HepG2 (cell line): ENCODE measurements at regions not wholly inside any gene's neighbourhood (a gene's known extent, or its start where the extent isn't known, plus 50 kb on each side); places are given as distances from the start of the nearest gene placed in this dataset.

Experiments used
- BHLHE40 ChIP-seq: IDR thresholded peaks from 2 replicates; pipeline ENCODE4 v1.6.1; 2011; ENCODE audit warnings: low read length, improper control_type of control experiment
- BRCA1 ChIP-seq: sonication (generic); formaldehyde crosslinking; IDR thresholded peaks from 2 replicates; pipeline ENCODE4 v1.4.0; 2020; ENCODE audit warnings: missing genetic modification reagents
- FOXM1 ChIP-seq: sonication (generic); formaldehyde crosslinking; IDR thresholded peaks from 2 replicates; pipeline ENCODE4 v1.5.0; 2020; ENCODE audit warnings: missing genetic modification reagents
- KAT8 ChIP-seq: IDR thresholded peaks from 2 replicates; pipeline ENCODE4 v1.6.1; 2016; ENCODE audit warnings: missing genetic modification reagents, missing compliant biosample characterization
- RFX1 ChIP-seq: fragments of 450-650 bp; IDR thresholded peaks from 2 replicates; pipeline ENCODE4 v1.6.1; 2017
- TARDBP ChIP-seq: sonication (generic); formaldehyde crosslinking; IDR thresholded peaks from 2 replicates; pipeline ENCODE4 v1.8.0; 2022; ENCODE audit warnings: mild to moderate bottlenecking, missing genetic modification reagents
- TCF12 ChIP-seq, 2 experiments: fragments of 450-650 bp in 1 of 2; sonication (generic) in 1 of 2; formaldehyde crosslinking in 1 of 2; IDR thresholded peaks; 2 replicates each; pipeline versions ENCODE4 v1.6.1 to v1.8.0; 2017 to 2022; ENCODE audit warnings: antibody characterized with exemption in 1 of 2, mild to moderate bottlenecking in 1 of 2, missing genetic modification reagents in 1 of 2, moderate library complexity in 1 of 2
- ZNF138 ChIP-seq: sonication (generic); formaldehyde crosslinking; IDR thresholded peaks from 2 replicates; pipeline ENCODE4 v1.5.0; 2020; ENCODE audit warnings: mild to moderate bottlenecking, low read depth, missing genetic modification reagents
- ZNF788 ChIP-seq: sonication (generic); formaldehyde crosslinking; IDR thresholded peaks from 2 replicates; pipeline ENCODE4 v1.5.0; 2020; ENCODE audit warnings: mild to moderate bottlenecking, missing genetic modification reagents, borderline replicate concordance
- TF ChIP-seq, protein P1 (sequence below): sonication (generic); formaldehyde crosslinking; IDR thresholded peaks from 2 replicates; pipeline ENCODE4 v1.5.0; 2020; ENCODE audit warnings: mild to moderate bottlenecking, missing genetic modification reagents, moderate library complexity

DNA sequence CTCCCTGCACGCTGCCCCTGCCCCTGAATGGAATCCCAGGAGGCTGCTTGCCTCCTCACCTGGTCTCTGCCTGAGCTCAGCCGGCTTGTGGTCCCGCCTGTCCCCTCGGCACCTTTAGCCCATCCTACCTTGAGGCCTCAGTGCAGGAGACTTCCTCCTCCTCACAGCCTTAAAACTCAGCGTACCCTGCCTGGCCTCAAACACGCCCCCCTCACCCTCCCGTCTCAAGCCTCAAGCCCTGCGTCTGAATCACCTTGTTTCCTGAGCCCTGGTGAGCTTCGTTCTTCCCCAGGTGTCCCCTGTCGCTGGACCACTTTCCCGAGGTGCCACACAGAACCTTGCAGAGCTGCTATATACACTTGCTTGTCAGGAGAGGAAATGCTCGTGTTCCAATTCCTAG is 110.2 kb upstream of the SPIN1 start:
- TF ChIP-seq FOXM1 (CRISPR knock-in tag) (no peak), BHLHE40 (no peak), ZNF138 (CRISPR knock-in tag) (no peak), TARDBP (CRISPR knock-in tag) (no peak), BRCA1 (CRISPR knock-in tag) (no peak), TCF12 (IDR thresholded peaks at IDR 0.05) (no peak), TCF12 (CRISPR knock-in tag; IDR thresholded peaks at IDR 0.05) (no peak), RFX1 (no peak), ZNF788 (CRISPR knock-in tag) (no peak), KAT8 (CRISPR knock-in tag) (no peak)
- TF ChIP-seq, protein P1, sequence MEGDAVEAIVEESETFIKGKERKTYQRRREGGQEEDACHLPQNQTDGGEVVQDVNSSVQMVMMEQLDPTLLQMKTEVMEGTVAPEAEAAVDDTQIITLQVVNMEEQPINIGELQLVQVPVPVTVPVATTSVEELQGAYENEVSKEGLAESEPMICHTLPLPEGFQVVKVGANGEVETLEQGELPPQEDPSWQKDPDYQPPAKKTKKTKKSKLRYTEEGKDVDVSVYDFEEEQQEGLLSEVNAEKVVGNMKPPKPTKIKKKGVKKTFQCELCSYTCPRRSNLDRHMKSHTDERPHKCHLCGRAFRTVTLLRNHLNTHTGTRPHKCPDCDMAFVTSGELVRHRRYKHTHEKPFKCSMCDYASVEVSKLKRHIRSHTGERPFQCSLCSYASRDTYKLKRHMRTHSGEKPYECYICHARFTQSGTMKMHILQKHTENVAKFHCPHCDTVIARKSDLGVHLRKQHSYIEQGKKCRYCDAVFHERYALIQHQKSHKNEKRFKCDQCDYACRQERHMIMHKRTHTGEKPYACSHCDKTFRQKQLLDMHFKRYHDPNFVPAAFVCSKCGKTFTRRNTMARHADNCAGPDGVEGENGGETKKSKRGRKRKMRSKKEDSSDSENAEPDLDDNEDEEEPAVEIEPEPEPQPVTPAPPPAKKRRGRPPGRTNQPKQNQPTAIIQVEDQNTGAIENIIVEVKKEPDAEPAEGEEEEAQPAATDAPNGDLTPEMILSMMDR (CRISPR knock-in tag): no peak
